Gastrocnemius medialis (tissue), 4 donors: ENCODE measurements at regions not wholly inside any gene's neighbourhood (a gene's known extent, or its start where the extent isn't known, plus 50 kb on each side); places are given as distances from the start of the nearest gene placed in this dataset.

Experiments
- CTCF ChIP-seq, 5 experiments: fragments of 450-650 bp in 3 of 5; fragments of 200-600 bp in 2 of 5; sonication (generic) in 2 of 5; IDR thresholded peaks in 4 of 5; conservative IDR thresholded peaks in 1 of 5; 1 replicate in 4 of 5; 2 replicates in 1 of 5; pipeline ENCODE4 v1.5.1; 2016 to 2019; ENCODE audit warnings: antibody characterized with exemption in 5 of 5, mild to moderate bottlenecking in 3 of 5, moderate library complexity in 3 of 5
- POLR2A ChIP-seq, 2 donors: fragments of 450-650 bp; IDR thresholded peaks; one replicate each; pipeline ENCODE4 v1.6.1; 2017; ENCODE audit warnings: antibody characterized with exemption in 2 of 2, mild to moderate bottlenecking in 2 of 2, moderate library complexity in 2 of 2

GRCh38 chr2:216967889-216968288 lies 108.0 kb upstream of the TNP1 start:
- TF ChIP-seq CTCF (IDR thresholded peaks at IDR 0.05 in 4 of 5, conservative IDR thresholded peaks at IDR 0.05 in 1 of 5) (no peak), POLR2A (IDR thresholded peaks at IDR 0.05) (no peak)
